ENCODE measurements at regions not wholly inside any gene's neighbourhood (a gene's known extent, or its start where the extent isn't known, plus 50 kb on each side); places are given as distances from the start of the nearest gene placed in this dataset.

GRCh38 chr3:40968666-40969065, 230.6 kb upstream of the CTNNB1 start:
- no peak for TF ChIP-seq CTCF (conservative IDR thresholded peaks at IDR 0.05 in 1 of 2, IDR thresholded peaks at IDR 0.05 in 1 of 2; ENCODE audit: extremely low read depth in 1 of 2, insufficient read depth in 1 of 2, low read depth in 1 of 2, low read length in 2 of 2)
- no peak for TF ChIP-seq EZH2 (IDR thresholded peaks at IDR 0.05; ENCODE audit: borderline replicate concordance, low read length)
